ENCODE measurements at regions not wholly inside any gene's neighbourhood (a gene's known extent, or its start where the extent isn't known, plus 50 kb on each side); places are given as distances from the start of the nearest gene placed in this dataset.

DNA sequence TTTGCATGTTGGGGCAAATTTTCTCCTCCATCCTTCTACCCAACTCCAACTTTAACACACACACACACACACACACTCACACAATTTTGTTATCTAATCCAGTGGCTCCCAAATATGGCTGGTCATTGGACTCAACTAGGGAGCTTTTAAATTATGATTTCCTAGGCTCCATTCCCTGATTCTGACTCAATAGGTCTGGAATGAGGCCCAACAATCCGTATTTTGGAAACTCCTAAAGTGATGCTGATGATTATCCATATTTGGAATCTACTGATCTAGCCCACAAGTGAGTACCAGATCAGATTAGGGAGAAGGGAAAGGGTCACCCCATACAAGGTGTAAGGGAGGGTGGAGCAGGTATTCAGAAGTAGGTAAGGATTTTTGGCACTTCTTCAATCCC is 309.7 kb downstream of the TLE1 start:
- TF ChIP-seq CTCF (IDR thresholded peaks at IDR 0.05; ENCODE audit: extremely low read depth in 1 of 2, insufficient read depth in 1 of 2, low read depth in 1 of 2, low read length in 2 of 2) (no peak), POLR2A (IDR thresholded peaks at IDR 0.05; ENCODE audit: low read depth, low read length) (no peak), POLR2AphosphoS5 (IDR thresholded peaks at IDR 0.05; ENCODE audit: insufficient read depth, low read depth, low read length) (no peak), EZH2 (IDR thresholded peaks at IDR 0.05; ENCODE audit: borderline replicate concordance, low read depth, low read length, severe bottlenecking) (no peak), JUN (IDR thresholded peaks at IDR 0.05; ENCODE audit: borderline replicate concordance, insufficient read depth, insufficient read length, low read depth) (no peak)
- TF ChIP-seq, protein P1, sequence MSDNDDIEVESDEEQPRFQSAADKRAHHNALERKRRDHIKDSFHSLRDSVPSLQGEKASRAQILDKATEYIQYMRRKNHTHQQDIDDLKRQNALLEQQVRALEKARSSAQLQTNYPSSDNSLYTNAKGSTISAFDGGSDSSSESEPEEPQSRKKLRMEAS (IDR thresholded peaks at IDR 0.05; ENCODE audit: insufficient read depth, insufficient read length): no peak
